ENCODE measurements at regions not wholly inside any gene's neighbourhood (a gene's known extent, or its start where the extent isn't known, plus 50 kb on each side); places are given as distances from the start of the nearest gene placed in this dataset.

DNA sequence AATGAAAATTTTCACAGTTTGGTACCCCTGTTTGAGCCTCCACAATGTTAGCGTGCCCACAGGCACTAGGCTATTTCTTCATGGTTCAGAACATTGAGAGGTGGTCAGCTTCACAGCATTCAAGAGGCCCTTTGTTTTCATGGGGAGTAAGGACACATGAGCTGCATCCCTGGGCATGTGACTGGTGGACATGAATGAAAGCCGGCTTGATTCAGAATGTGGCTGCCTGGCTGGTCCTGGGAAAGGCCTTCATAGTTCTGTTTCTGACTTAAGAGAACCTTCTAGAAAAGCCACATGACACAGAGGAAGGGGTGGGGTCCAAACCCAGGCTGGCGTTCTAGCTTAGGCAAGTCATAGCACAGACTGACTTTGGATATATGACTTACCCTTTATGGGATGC is 420.6 kb downstream of the CMPK2 start:
- H3K36me3 ChIP-seq (replicated peaks in 1 of 2; ENCODE audit: control extremely low read depth in 1 of 2, control insufficient read depth in 1 of 2, extremely low read depth in 1 of 2, insufficient read depth in 2 of 2, low read length in 1 of 2), result no peaks in the 10 kb centered on the region
- H3K27me3 Mint-ChIP-seq, result no peaks in the 10 kb centered on the region
- H3K9me3 Mint-ChIP-seq (ENCODE audit: insufficient read depth), result no peaks in the 10 kb centered on the region
- H4K20me1 ChIP-seq (ENCODE audit: control insufficient read depth, insufficient read depth, low read length, poor library complexity, severe bottlenecking), result no peaks in the 10 kb centered on the region
- no peak for TF ChIP-seq CTCF (IDR thresholded peaks at IDR 0.05)
- TF ChIP-seq EZH2 (IDR thresholded peaks at IDR 0.05; ENCODE audit: borderline replicate concordance, insufficient read depth, low read depth, low read length, poor library complexity, severe bottlenecking), result no peak
- no peaks in the 10 kb centered on the region for H3K9me3 ChIP-seq (ENCODE audit: control extremely low read depth in 1 of 3, control insufficient read depth in 2 of 3, insufficient read depth in 1 of 3, low read length in 2 of 3)
- no peak overlapping the region for H2AFZ ChIP-seq (ENCODE audit: insufficient read depth, low read depth, low read length, poor library complexity, severe bottlenecking)
- no peak overlapping the region for H3K4me3 Mint-ChIP-seq
- CTCF ChIA-PET, result no interaction called here
- intact Hi-C loops (cut with micrococcal nuclease), result no loop called here
- DNase-seq, result no peak
- POLR2A ChIA-PET, result no interaction called here
- H3K27me3 ChIP-seq (replicated peaks in 1 of 4; ENCODE audit: control extremely low read depth in 1 of 4, control insufficient read depth in 3 of 4, insufficient read depth in 4 of 4, low read length in 3 of 4), result no peaks in the 10 kb centered on the region
- ATAC-seq (ENCODE audit: low read depth), result no peak
- H3K4me2 ChIP-seq (replicated peaks; ENCODE audit: low read depth, low read length, poor library complexity, severe bottlenecking), result no peak overlapping the region
- H3K79me2 ChIP-seq (ENCODE audit: control insufficient read depth, insufficient read depth, low read length), result no peaks in the 10 kb centered on the region
- WGBS (ENCODE audit: insufficient coverage), result 100% methylated on average over 3 of the region's 3 CpGs
- no peak overlapping the region for H3K27ac Mint-ChIP-seq
- no peaks in the 10 kb centered on the region for H3K4me1 ChIP-seq (ENCODE audit: control insufficient read depth in 2 of 2, insufficient read depth in 2 of 2, low read length in 2 of 2)
- H3K27ac ChIP-seq (ENCODE audit: low read length in 2 of 2), result no peak overlapping the region
- no peaks in the 10 kb centered on the region for H3K4me1 Mint-ChIP-seq
- no peak overlapping the region for H3K4me3 ChIP-seq (ENCODE audit: control extremely low read depth in 1 of 5, extremely low read depth in 1 of 5, insufficient read depth in 1 of 5, low read depth in 2 of 5, low read length in 4 of 5)
- no peak overlapping the region for H3K9ac ChIP-seq (ENCODE audit: low read length)

- CTCF ChIA-PET, result interaction anchor here (0.7 kb wide), 1 partner anchor 31 kb away, joined by 3 read pairs; no protein-coding TSS in a partner anchor
These were observed 418.6 kb downstream of the CMPK2 start for GRCh38 chr2:6446938-6447608.

More at GRCh38 chr2:6446938-6447608, 418.6 kb downstream of the CMPK2 start:
- Histone ChIP-seq H3K4me1 (ENCODE audit: control insufficient read depth in 2 of 2, insufficient read depth in 2 of 2, low read length in 2 of 2) (no peaks in the 10 kb centered on the region), H3K27me3 (replicated peaks in 1 of 4; ENCODE audit: control extremely low read depth in 1 of 4, control insufficient read depth in 3 of 4, insufficient read depth in 4 of 4, low read length in 3 of 4) (no peaks in the 10 kb centered on the region), H3K9me3 (ENCODE audit: control extremely low read depth in 1 of 3, control insufficient read depth in 2 of 3, insufficient read depth in 1 of 3, low read length in 2 of 3) (no peaks in the 10 kb centered on the region), H3K4me3 (ENCODE audit: control extremely low read depth in 1 of 5, extremely low read depth in 1 of 5, insufficient read depth in 1 of 5, low read depth in 2 of 5, low read length in 4 of 5) (no peak overlapping the region), H3K27ac (ENCODE audit: low read length in 2 of 2) (no peak overlapping the region), H3K79me2 (ENCODE audit: control insufficient read depth, insufficient read depth, low read length) (no peaks in the 10 kb centered on the region), H3K36me3 (replicated peaks in 1 of 2; ENCODE audit: control extremely low read depth in 1 of 2, control insufficient read depth in 1 of 2, extremely low read depth in 1 of 2, insufficient read depth in 2 of 2, low read length in 1 of 2) (no peaks in the 10 kb centered on the region), H3K9ac (ENCODE audit: low read length) (no peak overlapping the region), H4K20me1 (ENCODE audit: control insufficient read depth, insufficient read depth, low read length, poor library complexity, severe bottlenecking) (no peaks in the 10 kb centered on the region), H3K4me2 (replicated peaks; ENCODE audit: low read depth, low read length, poor library complexity, severe bottlenecking) (no peak overlapping the region), H2AFZ (ENCODE audit: insufficient read depth, low read depth, low read length, poor library complexity, severe bottlenecking) (no peak overlapping the region)
- no peaks in the 10 kb centered on the region for H3K27me3 Mint-ChIP-seq
- H3K4me3 Mint-ChIP-seq, result no peak overlapping the region
- intact Hi-C loops (cut with micrococcal nuclease), result no loop called here
- no peak for TF ChIP-seq EZH2 (IDR thresholded peaks at IDR 0.05; ENCODE audit: borderline replicate concordance, insufficient read depth, low read depth, low read length, poor library complexity, severe bottlenecking)
- TF ChIP-seq CTCF (IDR thresholded peaks at IDR 0.05), result no peak
- H3K4me1 Mint-ChIP-seq, result no peaks in the 10 kb centered on the region
- no CpG with 5 or more reads among the region's 3 CpGs for WGBS (ENCODE audit: insufficient coverage)
- DNase-seq (no peak), ATAC-seq (ENCODE audit: low read depth) (no peak)
- H3K27ac Mint-ChIP-seq, result no peak overlapping the region
- POLR2A ChIA-PET, result no interaction called here
- no peaks in the 10 kb centered on the region for H3K9me3 Mint-ChIP-seq (ENCODE audit: insufficient read depth)

All from B cell (primary cell).